Type B pancreatic cell (in vitro differentiated cells): ENCODE measurements at regions not wholly inside any gene's neighbourhood (a gene's known extent, or its start where the extent isn't known, plus 50 kb on each side); places are given as distances from the start of the nearest gene placed in this dataset.

ENCODE experiments used
- DNase-seq: peaks from one replicate; pipeline ENCODE4 v3.0.0; 2021; ENCODE audit warnings: mixed read lengths; ENCODE audit not compliant: unreplicated experiment; ENCODE audit errors: extremely low spot score
- H3K27ac Mint-ChIP-seq: 2 replicates; pipeline ENCODE4 v1.8.0; 2021; ENCODE audit warnings: mild to moderate bottlenecking, mixed read lengths
- H3K27me3 Mint-ChIP-seq: 2 replicates; pipeline ENCODE4 v1.8.0; 2021; ENCODE audit warnings: mixed read lengths
- H3K36me3 Mint-ChIP-seq: 2 replicates; pipeline ENCODE4 v1.8.0; 2021; ENCODE audit warnings: mixed read lengths
- H3K4me1 Mint-ChIP-seq: one replicate; pipeline ENCODE4 v1.8.0; 2021; ENCODE audit warnings: mixed read lengths; ENCODE audit not compliant: unreplicated experiment
- H3K4me3 Mint-ChIP-seq: 2 replicates; pipeline ENCODE4 v1.8.0; 2021; ENCODE audit warnings: mild to moderate bottlenecking, mixed read lengths
- H3K9me3 Mint-ChIP-seq: 2 replicates; pipeline ENCODE4 v1.8.0; 2021; ENCODE audit warnings: mixed read lengths
- CTCF ChIP-seq: fragments of 200-600 bp; sonication (generic); conservative IDR thresholded peaks from 2 replicates; pipeline ENCODE4 v1.5.0; 2021; ENCODE audit warnings: antibody characterized with exemption, mild to moderate bottlenecking

GRCh38 chr2:14720739-14721138 is 88.2 kb downstream of the LRATD1 start:
- H3K4me3 Mint-ChIP-seq: no peak overlapping the region
- no peaks in the 10 kb centered on the region for H3K36me3 Mint-ChIP-seq
- DNase-seq: no peak
- H3K4me1 Mint-ChIP-seq: no peaks in the 10 kb centered on the region
- H3K9me3 Mint-ChIP-seq: no peaks in the 10 kb centered on the region
- no peak for TF ChIP-seq CTCF
- H3K27ac Mint-ChIP-seq: no peak overlapping the region
- no peaks in the 10 kb centered on the region for H3K27me3 Mint-ChIP-seq

GRCh38 chr2:14722904-14723570 is 90.5 kb downstream of the LRATD1 start:
- Mint-ChIP-seq H3K36me3 (no peaks in the 10 kb centered on the region), H3K4me3 (no peak overlapping the region), H3K27ac (no peak overlapping the region), H3K27me3 (no peaks in the 10 kb centered on the region), H3K9me3 (no peaks in the 10 kb centered on the region), H3K4me1 (no peaks in the 10 kb centered on the region)
- no peak for DNase-seq
- no peak for TF ChIP-seq CTCF

GRCh38 chr2:14723684-14724083 is 91.2 kb downstream of the LRATD1 start:
- Mint-ChIP-seq H3K9me3 (no peaks in the 10 kb centered on the region), H3K4me1 (no peaks in the 10 kb centered on the region), H3K27ac (no peak overlapping the region), H3K27me3 (no peaks in the 10 kb centered on the region), H3K36me3 (no peaks in the 10 kb centered on the region), H3K4me3 (no peak overlapping the region)
- no peak for DNase-seq
- TF ChIP-seq CTCF: no peak

- H3K27ac Mint-ChIP-seq: no peak overlapping the region
Measured at GRCh38 chr2:14735696-14736095, 103.2 kb downstream of the LRATD1 start.

GRCh38 chr2:14737201-14737600 is 104.7 kb downstream of the LRATD1 start:
- H3K4me1 Mint-ChIP-seq: no peaks in the 10 kb centered on the region
- no peak overlapping the region for H3K27ac Mint-ChIP-seq
- TF ChIP-seq CTCF: no peak
- H3K27me3 Mint-ChIP-seq: peaks cover 6% of the 10 kb centered on the region
- DNase-seq: no peak
- no peak overlapping the region for H3K4me3 Mint-ChIP-seq
- no peaks in the 10 kb centered on the region for H3K9me3 Mint-ChIP-seq
- no peaks in the 10 kb centered on the region for H3K36me3 Mint-ChIP-seq

More at GRCh38 chr2:14735696-14736095, 103.2 kb downstream of the LRATD1 start:
- no peak for TF ChIP-seq CTCF
- no peaks in the 10 kb centered on the region for H3K36me3 Mint-ChIP-seq
- no peak for DNase-seq
- no peaks in the 10 kb centered on the region for H3K4me1 Mint-ChIP-seq
- no peak overlapping the region for H3K4me3 Mint-ChIP-seq
- H3K9me3 Mint-ChIP-seq: no peaks in the 10 kb centered on the region
- peaks cover 6% of the 10 kb centered on the region for H3K27me3 Mint-ChIP-seq
